ENCODE measurements at regions not wholly inside any gene's neighbourhood (a gene's known extent, or its start where the extent isn't known, plus 50 kb on each side); places are given as distances from the start of the nearest gene placed in this dataset.
"Not testable (repeated sequence)": the region's sequence is repeated elsewhere in the genome, so short reads cannot be mapped to it uniquely, and the experiment has no call there.

DNA sequence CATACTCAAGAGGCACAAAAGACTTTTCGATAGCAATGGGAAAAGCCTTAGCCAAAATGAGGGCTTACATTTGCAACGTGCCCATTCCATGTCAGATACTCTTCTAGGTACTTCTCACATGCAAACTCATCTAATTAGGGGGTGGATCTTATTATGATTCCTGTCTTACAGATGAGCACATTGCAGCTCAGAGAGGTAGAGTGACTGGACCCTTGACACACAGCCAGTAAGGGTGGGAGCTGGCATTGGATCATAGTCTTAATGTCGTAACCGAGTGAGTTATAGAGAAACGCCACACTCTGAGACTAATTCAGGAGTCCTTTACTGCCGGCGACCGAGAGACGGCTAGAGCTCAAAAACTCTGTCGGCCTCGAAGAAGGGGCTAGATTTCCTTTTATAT, 78.8 kb upstream of the GRIN2A start:
- Histone ChIP-seq H3K4me2 (ENCODE audit: unreplicated experiment) (no peak overlapping the region), H3K9me2 (ENCODE audit: insufficient read depth) (no peaks in the 10 kb centered on the region), H3K4me1 (ENCODE audit: insufficient read depth) (no peaks in the 10 kb centered on the region), H3K27me3 (replicated peaks; ENCODE audit: insufficient read depth) (no peaks in the 10 kb centered on the region), H3K9ac (no peak overlapping the region), H3K4me3 (no peak overlapping the region), H2AFZ (no peak overlapping the region), H3K79me2 (ENCODE audit: insufficient read depth) (no peaks in the 10 kb centered on the region), H3K9me3 (ENCODE audit: low read depth) (no peaks in the 10 kb centered on the region), H4K20me1 (ENCODE audit: insufficient read depth) (no peaks in the 10 kb centered on the region), H3K27ac (no peak overlapping the region), H3K36me3 (ENCODE audit: low read depth) (no peaks in the 10 kb centered on the region), H3F3A (ENCODE audit: insufficient read depth) (no peaks in the 10 kb centered on the region)
- no peak for TF ChIP-seq EZH2 (IDR thresholded peaks at IDR 0.05; ENCODE audit: insufficient read depth, poor library complexity, severe bottlenecking)
- TF ChIP-seq EZH2phosphoT487 (IDR thresholded peaks at IDR 0.05; ENCODE audit: insufficient read depth, low read depth), result no peak
- WGBS, 2 experiments (ENCODE audit: low coverage in 1 of 2, low lambda C conversion rate in 2 of 2, missing lambda C conversion rate in 2 of 2), result 7 to 9% methylated on average over 11 of the region's 11 CpGs
- in situ Hi-C loops (cut with MboI), result loop anchor here (10.0 to 25.0 kb wide), 3 partner anchors 226 to 651 kb away; no protein-coding TSS in a partner anchor
- DNase-seq, result no peak

DNA sequence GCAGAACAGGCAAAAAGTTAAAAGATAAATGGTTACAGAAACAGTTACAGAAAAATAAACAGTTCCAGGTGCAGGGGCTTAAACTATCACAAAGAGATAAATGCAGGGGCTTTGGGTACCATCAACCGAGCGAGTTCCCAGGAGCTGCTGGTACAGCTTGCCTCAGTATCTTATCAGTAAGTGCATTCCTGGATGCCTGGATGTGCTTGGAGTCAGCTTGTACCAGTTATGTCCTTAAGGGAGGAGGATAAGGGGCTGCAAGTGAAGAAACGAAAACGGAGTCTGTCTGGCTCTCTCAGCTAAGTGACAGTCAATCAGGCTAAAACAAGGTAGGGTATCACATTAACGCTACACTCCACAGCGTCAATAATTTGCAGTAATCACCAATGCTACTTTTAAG, 79.3 kb upstream of the GRIN2A start:
- not testable (repeated sequence) for H3K4me1 ChIP-seq (ENCODE audit: insufficient read depth); H3F3A ChIP-seq (ENCODE audit: insufficient read depth); H3K9me2 ChIP-seq (ENCODE audit: insufficient read depth); H3K79me2 ChIP-seq (ENCODE audit: insufficient read depth); H3K9ac ChIP-seq; DNase-seq; H4K20me1 ChIP-seq (ENCODE audit: insufficient read depth); H3K36me3 ChIP-seq (ENCODE audit: low read depth); H3K4me2 ChIP-seq (ENCODE audit: unreplicated experiment); H3K4me3 ChIP-seq; H3K27me3 ChIP-seq (replicated peaks; ENCODE audit: insufficient read depth); H2AFZ ChIP-seq; H3K27ac ChIP-seq; H3K9me3 ChIP-seq (ENCODE audit: low read depth)
- in situ Hi-C loops (cut with MboI), result loop anchor here (10.0 to 25.0 kb wide), 3 partner anchors 226 to 651 kb away; no protein-coding TSS in a partner anchor
- 19 to 22% methylated on average over 6 of the region's 6 CpGs for WGBS, 2 experiments (ENCODE audit: low coverage in 1 of 2, low lambda C conversion rate in 2 of 2, missing lambda C conversion rate in 2 of 2)

DNA sequence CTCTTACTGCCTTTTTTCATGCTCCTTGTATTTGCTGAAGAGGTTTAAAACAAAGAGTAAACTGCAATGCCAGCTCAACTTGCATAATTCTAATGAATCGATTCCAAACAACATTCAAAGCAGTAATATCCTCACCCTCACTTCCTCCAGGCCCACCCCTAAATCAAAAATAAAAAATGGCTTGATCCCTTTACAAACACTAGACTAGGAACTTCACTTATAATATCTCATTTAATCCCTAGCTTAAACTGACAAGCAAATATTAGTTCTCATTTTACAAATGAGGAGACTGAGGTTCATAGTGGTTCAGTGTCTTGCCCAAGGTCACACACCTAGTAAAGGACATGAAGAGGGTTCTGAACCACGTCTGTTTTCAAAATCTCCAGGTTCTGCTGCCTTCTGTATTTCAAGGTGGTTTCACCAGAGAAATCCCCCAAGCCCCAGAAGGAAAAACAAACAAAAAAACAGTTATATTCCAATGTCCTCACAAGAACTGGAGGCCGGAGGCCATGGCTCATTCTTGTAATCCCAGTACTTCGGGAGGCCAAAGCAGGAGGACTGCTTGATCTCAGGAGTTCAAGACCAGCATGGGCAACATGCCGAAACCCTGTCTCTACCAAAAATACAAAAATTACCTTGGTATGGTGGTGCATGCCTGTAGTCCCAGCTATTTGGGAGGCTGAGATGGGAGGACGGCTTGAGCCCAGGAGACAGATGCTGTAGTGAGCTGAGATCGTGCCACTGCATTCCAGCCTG, 80.3 kb upstream of the GRIN2A start:
- no peak overlapping the region for H3K4me2 ChIP-seq (ENCODE audit: unreplicated experiment)
- in situ Hi-C loops (cut with MboI), result loop anchor here (10.0 to 25.0 kb wide), 3 partner anchors 225 to 650 kb away; no protein-coding TSS in a partner anchor
- no peaks in the 10 kb centered on the region for H3K79me2 ChIP-seq (ENCODE audit: insufficient read depth)
- no peak for TF ChIP-seq EZH2 (IDR thresholded peaks at IDR 0.05; ENCODE audit: insufficient read depth, poor library complexity, severe bottlenecking)
- no peak for TF ChIP-seq EZH2phosphoT487 (IDR thresholded peaks at IDR 0.05; ENCODE audit: insufficient read depth, low read depth)
- no peaks in the 10 kb centered on the region for H3K9me3 ChIP-seq (ENCODE audit: low read depth)
- H3K4me3 ChIP-seq, result no peak overlapping the region
- WGBS, 2 experiments (ENCODE audit: low coverage in 1 of 2, low lambda C conversion rate in 2 of 2, missing lambda C conversion rate in 2 of 2), result 33 to 43% methylated on average over 7 of the region's 7 CpGs
- H3K9me2 ChIP-seq (ENCODE audit: insufficient read depth), result no peaks in the 10 kb centered on the region
- no peaks in the 10 kb centered on the region for H3K36me3 ChIP-seq (ENCODE audit: low read depth)
- H2AFZ ChIP-seq, result no peak overlapping the region
- no peaks in the 10 kb centered on the region for H3F3A ChIP-seq (ENCODE audit: insufficient read depth)
- DNase-seq, result no peak
- H3K27ac ChIP-seq, result no peak overlapping the region
- H3K4me1 ChIP-seq (ENCODE audit: insufficient read depth), result no peaks in the 10 kb centered on the region
- no peaks in the 10 kb centered on the region for H4K20me1 ChIP-seq (ENCODE audit: insufficient read depth)
- H3K27me3 ChIP-seq (replicated peaks; ENCODE audit: insufficient read depth), result no peaks in the 10 kb centered on the region
- no peak overlapping the region for H3K9ac ChIP-seq

DNA sequence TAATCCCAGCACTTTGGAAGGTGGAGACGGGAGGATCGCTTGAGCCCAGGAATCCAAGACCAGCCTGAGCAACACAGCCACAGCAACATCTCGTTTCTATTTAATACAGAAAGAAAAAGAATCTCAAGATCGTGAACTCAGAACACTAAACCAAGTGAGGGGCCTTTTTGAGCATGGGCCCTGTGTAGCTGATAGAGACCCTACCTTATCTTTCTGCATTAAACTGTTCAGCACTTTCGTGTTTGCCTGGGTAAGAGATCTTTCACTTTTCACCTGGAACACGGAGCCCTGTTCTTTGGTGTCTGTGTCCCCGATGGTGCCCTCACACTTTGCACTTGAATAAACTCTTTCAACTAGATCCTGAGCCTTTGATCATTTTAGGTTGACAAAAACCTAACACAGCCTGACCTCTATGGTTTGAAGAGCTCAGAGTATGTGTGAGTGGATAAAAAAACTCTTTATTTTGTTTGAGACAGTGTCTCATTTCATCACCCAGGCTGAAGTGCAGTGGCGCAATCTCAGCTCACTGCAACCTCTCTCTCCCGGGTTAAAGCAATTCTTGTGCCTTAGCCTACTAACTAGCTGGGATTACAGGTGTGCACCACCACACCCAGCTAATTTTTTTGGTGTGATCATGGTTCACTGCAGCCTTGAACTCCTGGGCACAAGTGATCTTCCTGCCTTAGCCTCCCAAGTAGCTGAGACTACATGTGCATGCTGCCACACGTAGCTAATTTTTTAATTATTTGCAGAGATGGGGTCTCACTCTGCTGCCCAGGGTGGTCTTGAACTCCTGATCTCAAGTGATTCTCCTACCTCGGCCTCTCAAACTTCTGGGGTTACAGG, 83.8 kb upstream of the GRIN2A start:
- H3K4me2 ChIP-seq (ENCODE audit: unreplicated experiment), result no peak overlapping the region
- no peak overlapping the region for H3K4me3 ChIP-seq
- in situ Hi-C loops (cut with MboI), result loop anchor here (10.0 to 25.0 kb wide), 3 partner anchors 221 to 646 kb away; no protein-coding TSS in a partner anchor
- 30 to 31% methylated on average over 11 of the region's 11 CpGs for WGBS, 2 experiments (ENCODE audit: low coverage in 1 of 2, low lambda C conversion rate in 2 of 2, missing lambda C conversion rate in 2 of 2)
- no peak for TF ChIP-seq EZH2 (IDR thresholded peaks at IDR 0.05; ENCODE audit: insufficient read depth, poor library complexity, severe bottlenecking)
- no peaks in the 10 kb centered on the region for H3K9me3 ChIP-seq (ENCODE audit: low read depth)
- H3F3A ChIP-seq (ENCODE audit: insufficient read depth), result no peaks in the 10 kb centered on the region
- no peak for DNase-seq
- H3K4me1 ChIP-seq (ENCODE audit: insufficient read depth), result no peaks in the 10 kb centered on the region
- no peaks in the 10 kb centered on the region for H3K79me2 ChIP-seq (ENCODE audit: insufficient read depth)
- H3K9me2 ChIP-seq (ENCODE audit: insufficient read depth), result no peaks in the 10 kb centered on the region
- H3K36me3 ChIP-seq (ENCODE audit: low read depth), result no peaks in the 10 kb centered on the region
- no peaks in the 10 kb centered on the region for H4K20me1 ChIP-seq (ENCODE audit: insufficient read depth)
- no peaks in the 10 kb centered on the region for H3K27me3 ChIP-seq (replicated peaks; ENCODE audit: insufficient read depth)
- H2AFZ ChIP-seq, result no peak overlapping the region
- no peak overlapping the region for H3K27ac ChIP-seq
- no peak overlapping the region for H3K9ac ChIP-seq

Measured in GM23248 (cell line).